ENCODE measurements at regions not wholly inside any gene's neighbourhood (a gene's known extent, or its start where the extent isn't known, plus 50 kb on each side); places are given as distances from the start of the nearest gene placed in this dataset.

DNA sequence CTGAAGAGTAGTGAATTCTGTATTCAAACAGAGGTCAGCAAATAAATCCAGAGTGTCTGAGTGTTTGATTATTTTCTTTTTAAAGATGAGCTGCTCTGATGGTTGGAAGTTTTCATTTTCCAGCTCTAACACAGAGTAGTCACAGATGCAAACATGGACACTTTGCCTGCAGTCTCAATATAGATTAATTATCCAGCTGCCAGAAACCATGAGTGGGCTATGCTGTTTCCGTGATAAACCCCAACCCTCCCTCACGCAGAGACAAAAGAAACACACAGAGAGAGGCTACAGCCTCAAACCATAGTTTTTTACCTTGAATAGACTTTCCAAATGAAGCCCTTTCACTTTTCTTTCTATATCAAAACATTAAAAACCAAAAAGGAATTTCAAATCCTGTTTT lies 884.7 kb downstream of the DIAPH3 start:
- TF ChIP-seq EZH2 (IDR thresholded peaks at IDR 0.05; ENCODE audit: low read length, unreplicated experiment) (no peak), EZH2phosphoT487 (IDR thresholded peaks at IDR 0.05; ENCODE audit: borderline replicate concordance, low read length) (no peak), CTCF (conservative IDR thresholded peaks at IDR 0.05; ENCODE audit: low read depth, low read length) (no peak)
- Histone ChIP-seq H3K4me1 (ENCODE audit: insufficient read depth, low read length) (no peaks in the 10 kb centered on the region), H3K27me3 (ENCODE audit: low read length) (peaks cover 25% of the 10 kb centered on the region), H3K79me2 (ENCODE audit: low read length) (no peaks in the 10 kb centered on the region), H3K4me2 (ENCODE audit: low read length) (no peak overlapping the region), H3K36me3 (ENCODE audit: low read depth, low read length) (no peaks in the 10 kb centered on the region), H4K20me1 (ENCODE audit: low read length) (no peaks in the 10 kb centered on the region), H2AFZ (ENCODE audit: low read length) (no peak overlapping the region), H3K9me3 (ENCODE audit: low read length) (no peaks in the 10 kb centered on the region), H3K4me3 (ENCODE audit: low read length) (no peak overlapping the region), H3K27ac (ENCODE audit: low read length) (no peak overlapping the region), H3F3A (ENCODE audit: low read length, unreplicated experiment) (no peaks in the 10 kb centered on the region), H3K9me2 (replicated peaks; ENCODE audit: low read length) (no peaks in the 10 kb centered on the region), H3K9ac (ENCODE audit: low read length) (no peak overlapping the region)
- POLR2A ChIA-PET (ENCODE audit: unreplicated experiment), result no interaction called here
- BruUV-seq (replicated peaks), result no TSS peak
- DNase-seq (no peak), ATAC-seq (no peak)
- CTCF ChIA-PET, result no interaction called here
- intact Hi-C loops (cut with micrococcal nuclease), result no loop called here

GRCh38 chr13:59279576-59279975 lies 884.2 kb downstream of the DIAPH3 start:
- H3K4me3 ChIP-seq (ENCODE audit: low read length), result no peak overlapping the region
- no peaks in the 10 kb centered on the region for H3K9me2 ChIP-seq (replicated peaks; ENCODE audit: low read length)
- no peak overlapping the region for H3K27ac ChIP-seq (ENCODE audit: low read length)
- no peaks in the 10 kb centered on the region for H3K36me3 ChIP-seq (ENCODE audit: low read depth, low read length)
- H4K20me1 ChIP-seq (ENCODE audit: low read length), result no peaks in the 10 kb centered on the region
- no peak overlapping the region for H2AFZ ChIP-seq (ENCODE audit: low read length)
- H3K9me3 ChIP-seq (ENCODE audit: low read length), result no peaks in the 10 kb centered on the region
- no peaks in the 10 kb centered on the region for H3F3A ChIP-seq (ENCODE audit: low read length, unreplicated experiment)
- H3K27me3 ChIP-seq (ENCODE audit: low read length), result peaks cover 25% of the 10 kb centered on the region
- DNase-seq, result no peak
- intact Hi-C loops (cut with micrococcal nuclease), result no loop called here
- no peak overlapping the region for H3K4me2 ChIP-seq (ENCODE audit: low read length)
- TF ChIP-seq EZH2 (IDR thresholded peaks at IDR 0.05; ENCODE audit: low read length, unreplicated experiment) (no peak), EZH2phosphoT487 (IDR thresholded peaks at IDR 0.05; ENCODE audit: borderline replicate concordance, low read length) (no peak), CTCF (conservative IDR thresholded peaks at IDR 0.05; ENCODE audit: low read depth, low read length) (no peak)
- no peak overlapping the region for H3K9ac ChIP-seq (ENCODE audit: low read length)
- no peaks in the 10 kb centered on the region for H3K4me1 ChIP-seq (ENCODE audit: insufficient read depth, low read length)
- CTCF ChIA-PET, result no interaction called here
- no peak for ATAC-seq
- no peaks in the 10 kb centered on the region for H3K79me2 ChIP-seq (ENCODE audit: low read length)
- BruUV-seq (replicated peaks), result no TSS peak
- POLR2A ChIA-PET (ENCODE audit: unreplicated experiment), result no interaction called here

DNA sequence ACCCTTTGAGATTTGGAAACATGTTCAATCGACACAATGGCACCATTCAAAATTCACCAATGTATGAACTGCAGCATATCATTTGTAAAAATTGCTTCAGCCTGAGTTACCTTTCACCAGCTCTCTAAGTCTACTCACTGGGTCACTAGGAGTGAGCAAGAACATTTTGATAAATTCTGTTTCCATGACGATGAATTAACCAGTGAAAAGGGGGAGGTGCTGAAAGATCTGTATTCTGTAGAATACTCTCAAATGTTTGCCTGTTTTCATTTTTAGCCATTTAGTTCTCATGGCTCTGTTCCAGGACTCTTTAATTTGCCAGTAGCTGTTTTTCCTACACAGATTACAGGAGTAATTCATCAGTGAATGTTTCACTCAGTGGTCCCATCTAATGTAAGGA lies 883.4 kb downstream of the DIAPH3 start:
- no peak overlapping the region for H3K27ac ChIP-seq (ENCODE audit: low read length)
- POLR2A ChIA-PET (ENCODE audit: unreplicated experiment), result no interaction called here
- DNase-seq, result no peak

More for the DNA sequence above, 883.4 kb downstream of the DIAPH3 start:
- Histone ChIP-seq H4K20me1 (ENCODE audit: low read length) (no peaks in the 10 kb centered on the region), H3K27me3 (ENCODE audit: low read length) (peaks cover 25% of the 10 kb centered on the region), H3K79me2 (ENCODE audit: low read length) (no peaks in the 10 kb centered on the region), H2AFZ (ENCODE audit: low read length) (no peak overlapping the region), H3K36me3 (ENCODE audit: low read depth, low read length) (no peaks in the 10 kb centered on the region), H3K9me3 (ENCODE audit: low read length) (no peaks in the 10 kb centered on the region), H3K9me2 (replicated peaks; ENCODE audit: low read length) (no peaks in the 10 kb centered on the region), H3K4me2 (ENCODE audit: low read length) (no peak overlapping the region), H3K4me1 (ENCODE audit: insufficient read depth, low read length) (no peaks in the 10 kb centered on the region), H3F3A (ENCODE audit: low read length, unreplicated experiment) (no peaks in the 10 kb centered on the region), H3K9ac (ENCODE audit: low read length) (no peak overlapping the region), H3K4me3 (ENCODE audit: low read length) (no peak overlapping the region)
- ATAC-seq, result no peak
- intact Hi-C loops (cut with micrococcal nuclease), result no loop called here
- no TSS peak for BruUV-seq (replicated peaks)
- CTCF ChIA-PET, result no interaction called here
- TF ChIP-seq EZH2 (IDR thresholded peaks at IDR 0.05; ENCODE audit: low read length, unreplicated experiment) (no peak), CTCF (conservative IDR thresholded peaks at IDR 0.05; ENCODE audit: low read depth, low read length) (no peak), EZH2phosphoT487 (IDR thresholded peaks at IDR 0.05; ENCODE audit: borderline replicate concordance, low read length) (no peak)
